ENCODE measurements at regions not wholly inside any gene's neighbourhood (a gene's known extent, or its start where the extent isn't known, plus 50 kb on each side); places are given as distances from the start of the nearest gene placed in this dataset.

DNA sequence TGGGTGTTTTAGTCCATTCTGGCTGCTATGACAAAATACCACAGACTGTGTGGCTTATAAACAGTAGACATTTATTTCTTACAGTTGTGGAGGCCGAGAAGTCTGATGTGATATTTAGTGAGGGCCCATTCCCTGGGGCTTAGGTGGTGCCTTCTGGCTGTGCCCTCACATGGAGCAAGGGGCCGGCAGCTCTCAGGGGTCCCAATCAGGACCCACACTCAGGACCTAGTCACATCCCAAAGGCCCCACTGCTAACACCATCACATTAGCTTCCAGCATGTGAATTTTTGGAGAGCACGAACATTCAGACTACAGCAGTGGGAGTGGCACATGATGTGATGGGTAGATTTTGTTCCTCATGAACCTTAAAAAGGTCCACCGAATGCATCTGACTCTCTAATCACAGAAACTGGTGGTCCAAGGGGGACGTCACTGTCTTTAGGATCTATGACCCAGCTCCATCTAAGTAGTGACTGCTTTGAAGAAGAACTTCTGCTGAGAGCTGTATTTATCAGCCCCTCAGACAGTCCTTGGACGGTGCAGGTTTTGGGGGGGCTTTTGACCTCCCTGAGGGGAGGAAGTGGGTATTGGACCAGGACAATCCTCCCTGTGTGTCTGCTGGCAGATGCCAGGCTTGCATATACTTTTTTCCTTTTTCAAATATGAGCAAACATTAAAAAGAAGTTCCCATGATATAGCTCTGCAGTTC lies 154.5 kb upstream of the ZNF32 start:
- Histone ChIP-seq H3K4me1 (ENCODE audit: control insufficient read depth, insufficient read depth, low read length, poor library complexity, severe bottlenecking) (peaks cover 10% of the 10 kb centered on the region), H3K4me3 (ENCODE audit: insufficient read depth, low read depth, low read length, poor library complexity, severe bottlenecking) (no peak overlapping the region), H3K27me3 (replicated peaks; ENCODE audit: control insufficient read depth, insufficient read depth, low read length, poor library complexity, severe bottlenecking) (no peaks in the 10 kb centered on the region), H3K9me3 (ENCODE audit: control insufficient read depth, low read length) (no peaks in the 10 kb centered on the region), H3K27ac (ENCODE audit: insufficient read depth, low read length, poor library complexity, severe bottlenecking) (no peak overlapping the region), H3K36me3 (ENCODE audit: control insufficient read depth, insufficient read depth, low read length) (no peaks in the 10 kb centered on the region)
- DNase-seq = no peak

DNA sequence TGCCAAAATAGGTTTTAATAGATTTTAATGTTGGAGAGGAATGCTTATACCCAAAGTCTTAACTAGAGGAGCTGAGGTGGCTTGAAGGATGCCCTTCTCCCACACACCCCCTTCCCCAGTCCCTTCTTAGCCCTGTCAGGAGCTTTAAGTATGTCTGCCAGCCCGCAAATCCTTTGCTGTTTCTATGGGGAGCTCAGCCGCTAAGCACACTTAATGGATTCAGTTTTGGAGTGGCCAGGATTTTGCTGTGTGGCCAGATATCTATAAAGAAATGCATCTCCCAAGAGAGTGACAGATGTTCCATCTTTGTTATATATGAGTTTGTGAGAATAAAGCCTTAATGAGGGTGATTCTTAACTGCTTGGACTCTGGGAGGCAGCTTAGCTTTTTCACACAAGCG lies 152.9 kb upstream of the ZNF32 start:
- Histone ChIP-seq H3K27ac (ENCODE audit: insufficient read depth, low read length, poor library complexity, severe bottlenecking) (no peak overlapping the region), H3K9me3 (ENCODE audit: control insufficient read depth, low read length) (no peaks in the 10 kb centered on the region), H3K4me3 (ENCODE audit: insufficient read depth, low read depth, low read length, poor library complexity, severe bottlenecking) (no peak overlapping the region), H3K36me3 (ENCODE audit: control insufficient read depth, insufficient read depth, low read length) (no peaks in the 10 kb centered on the region), H3K4me1 (ENCODE audit: control insufficient read depth, insufficient read depth, low read length, poor library complexity, severe bottlenecking) (no peaks in the 10 kb centered on the region), H3K27me3 (replicated peaks; ENCODE audit: control insufficient read depth, insufficient read depth, low read length, poor library complexity, severe bottlenecking) (no peaks in the 10 kb centered on the region)
- no peak for DNase-seq

DNA sequence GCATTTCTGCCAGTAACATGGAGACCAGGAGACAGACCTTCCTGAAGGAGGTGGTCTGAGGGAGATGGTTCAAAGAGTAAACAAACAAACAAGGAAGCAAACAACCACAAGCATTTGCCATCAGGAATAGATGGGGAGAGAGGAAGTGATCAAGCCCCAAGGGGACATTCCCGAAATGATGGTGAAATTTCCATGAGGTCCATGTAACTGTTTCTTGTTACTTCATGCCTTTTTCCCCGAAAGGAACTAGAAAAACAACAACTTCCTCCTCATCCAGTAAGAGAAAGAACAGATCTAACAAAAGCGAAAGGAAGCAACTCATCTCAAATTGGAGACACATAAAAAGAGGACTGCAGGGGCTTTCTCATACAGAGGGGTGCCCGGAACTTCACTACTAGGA lies 152.5 kb upstream of the ZNF32 start:
- Histone ChIP-seq H3K27me3 (replicated peaks; ENCODE audit: control insufficient read depth, insufficient read depth, low read length, poor library complexity, severe bottlenecking) (no peaks in the 10 kb centered on the region), H3K36me3 (ENCODE audit: control insufficient read depth, insufficient read depth, low read length) (no peaks in the 10 kb centered on the region), H3K9me3 (ENCODE audit: control insufficient read depth, low read length) (no peaks in the 10 kb centered on the region), H3K4me3 (ENCODE audit: insufficient read depth, low read depth, low read length, poor library complexity, severe bottlenecking) (no peak overlapping the region), H3K27ac (ENCODE audit: insufficient read depth, low read length, poor library complexity, severe bottlenecking) (no peak overlapping the region), H3K4me1 (ENCODE audit: control insufficient read depth, insufficient read depth, low read length, poor library complexity, severe bottlenecking) (no peaks in the 10 kb centered on the region)
- no peak for DNase-seq

DNA sequence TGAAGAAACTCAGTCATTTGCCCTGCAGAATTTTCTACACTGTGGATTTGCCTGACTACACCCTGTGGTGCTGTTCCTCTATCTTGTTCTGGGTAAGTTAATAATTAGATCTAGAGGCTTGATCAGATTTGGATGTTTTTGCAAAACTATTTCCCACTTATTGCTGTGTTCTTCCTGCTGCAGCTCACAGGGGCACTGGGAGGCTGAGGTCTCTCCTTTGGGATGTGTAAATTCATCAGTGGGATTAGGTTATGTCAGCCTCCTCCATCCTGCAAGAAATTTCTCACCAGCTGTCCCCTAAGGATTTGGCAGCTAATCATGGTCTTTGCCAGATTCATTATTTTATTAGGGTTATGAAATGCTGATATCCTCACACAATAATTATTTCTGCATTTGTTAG lies 148.1 kb upstream of the ZNF32 start:
- Histone ChIP-seq H3K4me3 (ENCODE audit: insufficient read depth, low read depth, low read length, poor library complexity, severe bottlenecking) (no peak overlapping the region), H3K36me3 (ENCODE audit: control insufficient read depth, insufficient read depth, low read length) (no peaks in the 10 kb centered on the region), H3K27me3 (replicated peaks; ENCODE audit: control insufficient read depth, insufficient read depth, low read length, poor library complexity, severe bottlenecking) (no peaks in the 10 kb centered on the region), H3K4me1 (ENCODE audit: control insufficient read depth, insufficient read depth, low read length, poor library complexity, severe bottlenecking) (no peaks in the 10 kb centered on the region), H3K9me3 (ENCODE audit: control insufficient read depth, low read length) (no peaks in the 10 kb centered on the region), H3K27ac (ENCODE audit: insufficient read depth, low read length, poor library complexity, severe bottlenecking) (no peak overlapping the region)
- no peak for DNase-seq

DNA sequence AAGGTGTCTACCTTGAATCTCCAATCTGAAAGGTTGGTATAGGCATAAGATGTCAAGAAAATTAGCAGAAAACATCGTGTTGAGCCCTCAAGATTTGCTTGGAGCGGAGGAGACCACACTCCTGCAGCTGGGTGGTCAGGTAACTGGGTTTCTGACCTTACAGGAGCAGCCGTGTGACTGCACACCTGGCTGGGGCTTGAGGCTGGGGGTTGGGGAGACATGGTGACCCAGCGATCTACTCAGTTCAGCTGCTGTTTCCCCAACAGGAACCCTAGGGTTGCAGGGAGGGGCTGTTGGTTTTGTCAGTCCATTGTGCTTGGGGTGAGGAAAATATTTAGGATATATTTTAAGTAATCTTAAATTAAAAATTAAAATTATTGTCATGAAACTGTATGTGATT lies 147.0 kb upstream of the ZNF32 start:
- no peaks in the 10 kb centered on the region for H3K36me3 ChIP-seq (ENCODE audit: control insufficient read depth, insufficient read depth, low read length)
- H3K4me1 ChIP-seq (ENCODE audit: control insufficient read depth, insufficient read depth, low read length, poor library complexity, severe bottlenecking) = no peaks in the 10 kb centered on the region
- H3K27me3 ChIP-seq (replicated peaks; ENCODE audit: control insufficient read depth, insufficient read depth, low read length, poor library complexity, severe bottlenecking) = no peaks in the 10 kb centered on the region
- H3K27ac ChIP-seq (ENCODE audit: insufficient read depth, low read length, poor library complexity, severe bottlenecking) = no peak overlapping the region
- no peak overlapping the region for H3K4me3 ChIP-seq (ENCODE audit: insufficient read depth, low read depth, low read length, poor library complexity, severe bottlenecking)
- no peak for DNase-seq
- no peaks in the 10 kb centered on the region for H3K9me3 ChIP-seq (ENCODE audit: control insufficient read depth, low read length)

DNA sequence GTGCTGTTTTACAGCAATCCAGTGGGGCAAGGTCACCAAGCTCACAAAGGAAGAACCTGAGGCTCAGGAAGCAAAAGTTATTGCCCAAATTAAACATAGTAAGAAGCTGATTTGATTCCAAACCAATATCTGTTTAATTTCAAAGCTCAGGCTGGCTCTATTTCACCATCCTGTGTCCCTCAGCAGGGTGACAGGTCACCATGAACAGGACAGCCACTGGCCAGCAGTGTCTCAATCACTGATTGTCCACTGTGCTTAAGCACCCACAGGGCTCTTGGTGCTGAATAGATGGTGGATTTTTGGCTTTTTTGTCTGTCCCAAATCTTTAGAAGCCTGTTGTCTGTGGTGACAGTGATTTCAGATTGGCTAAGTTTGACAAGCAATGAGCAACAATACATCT lies 146.4 kb upstream of the ZNF32 start:
- Histone ChIP-seq H3K4me1 (ENCODE audit: control insufficient read depth, insufficient read depth, low read length, poor library complexity, severe bottlenecking) (no peaks in the 10 kb centered on the region), H3K36me3 (ENCODE audit: control insufficient read depth, insufficient read depth, low read length) (no peaks in the 10 kb centered on the region), H3K4me3 (ENCODE audit: insufficient read depth, low read depth, low read length, poor library complexity, severe bottlenecking) (no peak overlapping the region), H3K27me3 (replicated peaks; ENCODE audit: control insufficient read depth, insufficient read depth, low read length, poor library complexity, severe bottlenecking) (no peaks in the 10 kb centered on the region), H3K9me3 (ENCODE audit: control insufficient read depth, low read length) (no peaks in the 10 kb centered on the region), H3K27ac (ENCODE audit: insufficient read depth, low read length, poor library complexity, severe bottlenecking) (no peak overlapping the region)
- no peak for DNase-seq

DNA sequence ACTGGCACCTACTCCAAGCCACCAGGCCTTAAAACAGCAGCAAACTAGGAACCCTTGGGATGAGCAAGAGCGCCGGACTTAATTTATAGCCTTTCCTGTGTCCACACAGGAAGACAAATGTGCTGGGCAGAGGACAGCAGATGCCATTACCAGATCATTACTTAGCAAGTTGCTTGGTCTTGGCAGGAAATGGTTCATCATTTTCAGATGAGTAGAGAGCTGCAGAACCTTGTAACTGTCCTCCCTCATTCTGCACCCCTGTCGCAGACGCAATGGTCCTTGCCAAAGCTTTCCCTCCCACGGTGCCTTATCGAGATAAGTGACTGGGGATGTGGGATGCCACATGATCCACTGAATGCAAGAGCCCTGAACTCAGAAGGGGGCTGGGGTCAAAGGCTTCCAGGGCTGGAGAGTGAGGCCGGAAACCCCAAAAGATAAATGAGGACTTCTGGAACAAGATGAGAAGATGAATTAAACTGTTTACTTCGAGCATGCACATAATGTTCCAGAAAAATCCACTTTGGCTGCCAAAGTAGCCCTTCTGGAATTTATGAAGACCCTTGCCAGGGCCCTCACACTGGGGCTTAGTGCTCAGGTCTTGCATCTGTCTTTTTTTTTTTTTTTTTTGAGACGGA lies 145.6 kb upstream of the ZNF32 start:
- no peaks in the 10 kb centered on the region for H3K36me3 ChIP-seq (ENCODE audit: control insufficient read depth, insufficient read depth, low read length)
- H3K27ac ChIP-seq (ENCODE audit: insufficient read depth, low read length, poor library complexity, severe bottlenecking) = no peak overlapping the region
- no peaks in the 10 kb centered on the region for H3K4me1 ChIP-seq (ENCODE audit: control insufficient read depth, insufficient read depth, low read length, poor library complexity, severe bottlenecking)
- DNase-seq = no peak
- H3K27me3 ChIP-seq (replicated peaks; ENCODE audit: control insufficient read depth, insufficient read depth, low read length, poor library complexity, severe bottlenecking) = no peaks in the 10 kb centered on the region
- H3K4me3 ChIP-seq (ENCODE audit: insufficient read depth, low read depth, low read length, poor library complexity, severe bottlenecking) = no peak overlapping the region
- no peaks in the 10 kb centered on the region for H3K9me3 ChIP-seq (ENCODE audit: control insufficient read depth, low read length)

DNA sequence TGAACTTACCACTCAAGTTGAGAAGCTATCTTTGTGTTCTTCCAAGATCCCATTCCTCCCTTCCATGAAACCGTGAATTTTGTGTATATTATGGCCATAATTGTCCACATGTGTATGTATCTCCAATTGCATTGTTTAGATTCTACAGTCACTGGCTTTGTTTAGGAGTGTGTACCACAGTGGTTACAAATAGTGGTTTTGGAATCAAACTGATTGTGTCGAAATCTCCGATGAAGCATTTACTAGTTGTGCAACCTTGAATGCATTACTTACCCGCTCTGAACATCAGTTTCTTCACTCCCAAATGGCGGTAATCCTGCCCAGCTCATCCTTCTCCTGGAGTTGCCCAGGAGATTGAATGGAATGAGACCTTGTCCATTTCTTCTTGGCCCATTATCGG lies 145.0 kb upstream of the ZNF32 start:
- Histone ChIP-seq H3K4me3 (ENCODE audit: insufficient read depth, low read depth, low read length, poor library complexity, severe bottlenecking) (no peak overlapping the region), H3K9me3 (ENCODE audit: control insufficient read depth, low read length) (no peaks in the 10 kb centered on the region), H3K27me3 (replicated peaks; ENCODE audit: control insufficient read depth, insufficient read depth, low read length, poor library complexity, severe bottlenecking) (no peaks in the 10 kb centered on the region), H3K36me3 (ENCODE audit: control insufficient read depth, insufficient read depth, low read length) (no peaks in the 10 kb centered on the region), H3K27ac (ENCODE audit: insufficient read depth, low read length, poor library complexity, severe bottlenecking) (no peak overlapping the region), H3K4me1 (ENCODE audit: control insufficient read depth, insufficient read depth, low read length, poor library complexity, severe bottlenecking) (no peaks in the 10 kb centered on the region)
- no peak for DNase-seq

DNA sequence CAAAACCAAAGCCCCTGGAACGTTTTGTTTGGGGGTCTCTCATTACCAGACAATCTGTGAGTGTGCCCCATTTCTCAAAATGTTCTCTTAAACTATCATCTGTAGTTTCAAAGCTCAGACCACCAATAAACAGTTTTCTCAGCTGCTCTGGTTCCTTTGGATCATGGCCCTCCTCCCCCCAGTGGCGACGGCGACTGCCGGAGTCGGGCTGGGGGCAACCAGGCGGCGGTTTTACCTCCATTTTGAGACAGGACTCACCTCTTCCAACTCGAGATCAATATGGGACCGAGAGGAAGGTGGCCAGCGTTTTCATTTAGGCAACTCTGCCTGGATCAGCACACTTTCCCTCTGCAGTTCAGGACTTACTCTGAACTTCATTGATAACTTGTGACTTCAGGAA lies 141.5 kb upstream of the ZNF32 start:
- H3K9me3 ChIP-seq (ENCODE audit: control insufficient read depth, low read length) = no peaks in the 10 kb centered on the region
- no peak for DNase-seq
- H3K27me3 ChIP-seq (replicated peaks; ENCODE audit: control insufficient read depth, insufficient read depth, low read length, poor library complexity, severe bottlenecking) = no peaks in the 10 kb centered on the region
- no peaks in the 10 kb centered on the region for H3K4me1 ChIP-seq (ENCODE audit: control insufficient read depth, insufficient read depth, low read length, poor library complexity, severe bottlenecking)
- no peak overlapping the region for H3K4me3 ChIP-seq (ENCODE audit: insufficient read depth, low read depth, low read length, poor library complexity, severe bottlenecking)
- H3K27ac ChIP-seq (ENCODE audit: insufficient read depth, low read length, poor library complexity, severe bottlenecking) = no peak overlapping the region
- H3K36me3 ChIP-seq (ENCODE audit: control insufficient read depth, insufficient read depth, low read length) = no peaks in the 10 kb centered on the region

DNA sequence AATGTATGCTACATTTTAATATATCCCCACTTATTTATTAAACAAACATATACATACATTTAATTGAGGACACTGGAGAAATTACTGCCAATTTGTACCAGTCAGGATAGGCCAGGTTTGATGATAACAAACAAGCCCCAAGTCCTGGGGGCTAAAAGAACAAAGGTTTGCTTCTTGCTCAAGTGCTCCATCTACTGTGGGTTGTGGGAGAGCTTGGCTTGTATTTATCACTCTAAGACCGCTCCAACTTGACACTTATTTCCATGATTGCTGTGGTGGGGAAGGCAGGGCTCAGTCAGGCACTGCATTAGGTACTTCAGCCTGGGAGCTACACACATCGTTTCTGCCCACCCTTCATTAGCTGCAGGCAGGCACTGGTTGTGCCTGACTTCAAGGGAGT lies 136.6 kb upstream of the ZNF32 start:
- no peaks in the 10 kb centered on the region for H3K27me3 ChIP-seq (replicated peaks; ENCODE audit: control insufficient read depth, insufficient read depth, low read length, poor library complexity, severe bottlenecking)
- no peaks in the 10 kb centered on the region for H3K9me3 ChIP-seq (ENCODE audit: control insufficient read depth, low read length)
- no peaks in the 10 kb centered on the region for H3K36me3 ChIP-seq (ENCODE audit: control insufficient read depth, insufficient read depth, low read length)
- H3K4me3 ChIP-seq (ENCODE audit: insufficient read depth, low read depth, low read length, poor library complexity, severe bottlenecking) = no peak overlapping the region
- DNase-seq = no peak
- H3K4me1 ChIP-seq (ENCODE audit: control insufficient read depth, insufficient read depth, low read length, poor library complexity, severe bottlenecking) = peaks cover 5% of the 10 kb centered on the region
- H3K27ac ChIP-seq (ENCODE audit: insufficient read depth, low read length, poor library complexity, severe bottlenecking) = no peak overlapping the region
